ENCODE measurements at regions not wholly inside any gene's neighbourhood (a gene's known extent, or its start where the extent isn't known, plus 50 kb on each side); places are given as distances from the start of the nearest gene placed in this dataset.

- TF ChIP-seq SPI1 (IDR thresholded peaks at IDR 0.05; ENCODE audit: low read depth, low read length) = no peak
- TF ChIP-seq POLR2A (IDR thresholded peaks at IDR 0.05; ENCODE audit: low read depth, low read length) = no peak
Observed at GRCh38 chr22:49677495-49677889, 150.2 kb downstream of the BRD1 start.

Data from GM12891 (cell line).